ENCODE measurements at regions not wholly inside any gene's neighbourhood (a gene's known extent, or its start where the extent isn't known, plus 50 kb on each side); places are given as distances from the start of the nearest gene placed in this dataset.

DNA sequence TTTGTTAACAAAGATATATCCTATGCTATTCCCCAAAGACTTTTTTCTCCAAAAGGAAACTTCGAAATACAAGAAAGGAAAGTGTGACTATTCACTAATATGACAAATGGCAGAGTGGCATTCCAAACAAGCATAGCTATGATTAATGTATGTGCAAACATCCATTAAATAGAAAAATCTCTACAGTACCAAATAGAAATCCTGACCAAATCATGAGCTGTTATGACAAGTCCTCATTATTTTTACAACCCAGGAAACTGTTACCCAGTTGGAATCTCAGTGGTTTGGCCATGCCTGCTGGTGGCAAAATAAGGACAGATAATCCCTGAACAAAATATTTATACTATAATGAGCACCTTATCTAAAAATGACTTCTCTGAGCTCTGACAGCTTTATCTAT lies 202.1 kb downstream of the SEC23A start:
- DNase-seq: no peak

DNA sequence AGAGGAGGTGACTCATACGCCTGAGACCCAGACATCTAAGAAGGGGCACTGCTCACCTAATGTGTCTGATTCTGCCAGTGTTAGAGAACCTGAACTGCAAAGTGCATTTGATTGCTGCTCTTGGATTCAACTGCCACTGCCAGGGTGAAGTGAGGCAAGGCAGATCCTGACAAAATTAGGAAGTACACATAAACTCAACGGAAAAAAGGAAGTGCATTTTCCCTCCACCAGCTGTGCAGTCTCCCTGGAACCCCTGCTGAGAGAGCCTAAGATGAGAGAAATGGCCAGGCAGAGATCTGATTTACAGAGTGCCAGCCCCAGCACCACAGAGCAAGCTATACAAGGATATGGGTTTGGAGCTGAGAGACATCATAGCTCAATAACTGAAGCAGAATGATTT lies 215.3 kb downstream of the SEC23A start:
- no peak for DNase-seq

DNA sequence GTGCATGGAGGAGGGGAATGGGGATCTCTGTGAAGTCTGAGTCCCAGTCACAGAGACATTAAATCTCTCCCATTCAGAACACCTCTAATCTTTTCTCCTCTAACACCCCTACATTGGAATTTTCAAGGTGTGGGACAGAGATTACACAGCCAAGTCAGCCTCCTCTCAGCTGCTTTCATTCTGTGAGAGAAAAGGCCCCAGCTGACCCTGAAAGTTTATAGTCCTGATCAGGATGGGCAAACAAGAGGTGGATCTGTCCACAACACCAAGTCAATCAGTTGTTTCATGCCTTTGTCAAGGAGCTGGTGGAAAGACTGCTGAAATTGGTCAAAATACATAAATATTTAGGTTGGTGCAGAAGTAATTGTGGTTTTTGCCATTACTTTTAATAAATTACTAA lies 218.9 kb downstream of the SEC23A start:
- DNase-seq: no peak

DNA sequence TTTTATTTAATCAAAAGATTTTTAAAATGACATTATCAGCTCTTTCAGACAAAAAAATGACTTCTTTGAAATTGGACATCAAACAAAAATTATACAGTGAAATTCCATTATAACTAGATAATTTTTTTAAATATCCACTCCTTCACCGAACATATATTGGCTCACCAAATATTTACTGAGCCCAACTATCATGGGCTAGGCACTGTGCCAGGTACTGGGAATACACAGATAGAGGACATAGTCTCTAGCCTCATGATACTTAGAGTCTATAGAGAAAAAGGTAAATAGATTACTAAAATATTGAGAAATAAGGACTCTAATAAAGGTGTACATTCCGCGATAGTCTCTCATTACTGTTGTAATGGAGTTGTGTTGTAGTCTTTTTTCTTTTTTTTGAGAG lies 219.9 kb downstream of the SEC23A start:
- no peak for DNase-seq

DNA sequence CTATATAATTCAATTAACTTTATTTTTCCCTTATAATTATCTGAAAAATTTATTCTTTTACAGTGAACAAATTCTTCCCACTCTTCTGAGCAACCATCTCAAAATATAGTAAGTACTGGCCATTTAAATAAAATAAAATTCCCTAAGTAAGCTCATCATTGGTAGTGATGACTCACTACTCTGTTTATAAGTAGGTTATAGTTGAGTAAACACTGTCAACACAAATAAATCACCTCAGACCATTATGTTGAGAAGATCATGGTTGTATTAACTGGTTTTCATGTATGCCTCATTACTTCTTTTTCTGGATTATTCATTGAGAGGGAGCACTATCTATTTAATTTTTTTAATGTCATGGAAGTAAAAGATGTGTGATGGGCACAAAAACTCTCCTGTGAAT lies 220.5 kb downstream of the SEC23A start:
- DNase-seq: no peak

DNA sequence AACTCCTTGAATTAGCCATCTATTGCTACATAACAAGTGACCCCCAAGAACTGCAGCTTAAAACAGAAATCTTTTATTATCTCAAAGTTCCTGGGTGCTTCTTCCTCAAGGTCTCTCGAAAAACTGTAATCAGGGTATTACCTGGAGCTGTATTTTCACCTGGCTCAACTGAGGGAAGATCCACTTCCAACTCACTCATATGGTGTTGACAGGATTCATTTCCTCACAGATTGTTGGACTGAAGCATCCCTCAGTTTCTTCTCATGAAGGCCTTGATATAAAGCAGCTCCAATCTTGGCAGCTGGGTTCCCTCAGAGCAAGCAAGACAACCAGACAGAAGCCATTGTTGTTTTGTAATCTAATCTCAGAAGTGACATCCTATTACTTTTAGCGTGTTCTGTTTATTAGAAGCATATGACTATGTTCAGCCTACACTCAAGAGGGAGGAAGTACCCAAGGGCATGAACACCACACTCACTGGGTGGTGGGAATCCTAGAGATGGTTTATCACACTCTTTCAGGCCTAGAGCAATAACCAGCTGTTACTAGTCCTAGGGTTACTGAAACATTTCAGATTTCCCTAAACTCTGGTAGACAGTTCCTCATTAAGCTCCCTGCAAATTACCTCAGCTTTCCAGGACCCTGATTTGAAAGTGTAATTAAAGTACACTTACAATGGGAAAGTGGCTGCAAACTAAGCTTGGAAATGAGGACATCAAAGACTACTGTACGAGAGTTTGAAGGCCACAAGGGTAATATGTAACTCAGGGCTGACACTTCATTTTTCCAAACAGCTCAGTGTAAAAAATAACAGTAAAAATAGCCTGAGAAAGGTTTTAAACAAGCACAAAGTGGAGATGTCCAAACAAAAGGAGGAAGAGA lies 222.2 kb downstream of the SEC23A start:
- no peak for DNase-seq

DNA sequence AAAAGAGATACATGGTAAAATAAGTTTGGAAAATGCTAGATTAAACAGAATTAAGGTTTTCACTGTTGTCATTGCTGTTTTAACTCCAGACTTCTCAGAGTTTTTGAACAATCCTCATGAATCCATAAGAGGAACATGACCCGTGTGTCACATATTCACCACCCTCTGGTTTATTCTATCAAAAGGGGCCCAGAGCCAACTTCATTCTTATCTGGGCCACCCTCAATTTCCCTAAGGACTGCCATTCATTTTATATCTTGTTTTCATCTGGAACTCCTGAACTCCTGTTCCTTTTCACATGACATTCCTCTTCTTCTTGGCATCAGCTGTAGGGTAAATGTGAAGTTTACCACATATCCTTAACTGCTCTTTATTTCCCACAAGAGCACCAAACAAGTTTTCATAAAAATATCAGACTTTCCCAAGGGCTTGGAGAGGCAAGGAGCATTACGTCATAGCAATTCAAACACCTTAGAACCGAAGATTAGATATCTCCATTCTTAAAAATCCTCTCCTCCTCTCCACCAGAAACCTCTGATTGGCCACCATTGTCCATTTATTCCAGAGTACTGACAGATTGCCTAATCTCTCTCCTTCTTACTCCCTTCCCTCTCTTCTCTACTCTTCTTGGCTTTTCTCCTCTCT lies 225.2 kb downstream of the SEC23A start:
- no peak for DNase-seq

DNA sequence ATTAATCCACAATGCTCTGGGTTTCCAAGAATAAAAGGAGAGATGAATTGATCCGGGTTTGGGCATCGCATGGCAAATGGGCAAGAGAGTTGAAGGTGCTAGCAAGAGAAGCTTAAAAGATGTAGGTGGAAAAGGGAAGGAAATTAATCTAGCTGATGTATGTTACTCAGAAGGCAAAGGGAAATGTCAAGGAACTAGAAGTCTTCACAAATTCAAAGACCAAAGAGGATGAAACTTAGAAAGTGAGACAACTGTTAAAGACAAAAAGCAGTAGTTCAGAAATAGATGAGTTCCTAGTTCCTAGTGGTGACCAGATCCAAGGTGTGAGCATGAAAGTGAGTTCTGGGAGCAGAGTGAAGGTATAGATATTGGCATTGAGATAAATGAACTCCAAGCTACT lies 228.3 kb downstream of the SEC23A start:
- no peak for DNase-seq

DNA sequence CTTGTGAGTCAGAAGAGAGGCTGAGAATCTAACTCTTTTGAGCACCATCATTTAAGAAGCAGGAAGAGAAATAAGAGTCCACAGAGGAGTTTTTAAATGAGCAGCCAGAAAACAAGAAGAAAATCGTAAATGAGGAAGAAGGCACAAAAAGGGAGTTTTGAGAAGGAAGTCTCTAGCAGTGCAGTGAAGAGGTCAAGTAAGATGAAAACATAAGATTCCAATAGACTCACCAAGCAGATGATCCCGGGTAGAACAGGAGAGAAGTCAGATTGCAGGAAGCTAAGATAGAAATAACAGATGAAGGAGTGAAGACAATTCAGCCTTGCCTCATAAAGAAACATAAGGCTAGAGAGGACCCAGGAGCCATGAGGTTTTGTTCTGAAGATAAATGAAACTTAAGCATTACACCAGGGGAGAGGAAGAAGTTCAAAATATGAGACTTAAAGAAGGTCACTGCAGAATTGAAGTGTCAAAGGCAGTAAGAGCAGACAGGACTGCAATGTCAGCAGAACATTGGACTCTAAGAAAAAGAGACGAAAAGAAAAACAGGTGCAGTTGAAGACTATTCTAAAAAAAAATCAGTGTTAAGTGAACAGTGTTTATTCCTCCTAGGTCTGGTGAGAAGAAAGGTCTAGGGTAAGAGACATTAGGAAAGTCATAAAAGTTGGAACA lies 229.0 kb downstream of the SEC23A start:
- no peak for DNase-seq

DNA sequence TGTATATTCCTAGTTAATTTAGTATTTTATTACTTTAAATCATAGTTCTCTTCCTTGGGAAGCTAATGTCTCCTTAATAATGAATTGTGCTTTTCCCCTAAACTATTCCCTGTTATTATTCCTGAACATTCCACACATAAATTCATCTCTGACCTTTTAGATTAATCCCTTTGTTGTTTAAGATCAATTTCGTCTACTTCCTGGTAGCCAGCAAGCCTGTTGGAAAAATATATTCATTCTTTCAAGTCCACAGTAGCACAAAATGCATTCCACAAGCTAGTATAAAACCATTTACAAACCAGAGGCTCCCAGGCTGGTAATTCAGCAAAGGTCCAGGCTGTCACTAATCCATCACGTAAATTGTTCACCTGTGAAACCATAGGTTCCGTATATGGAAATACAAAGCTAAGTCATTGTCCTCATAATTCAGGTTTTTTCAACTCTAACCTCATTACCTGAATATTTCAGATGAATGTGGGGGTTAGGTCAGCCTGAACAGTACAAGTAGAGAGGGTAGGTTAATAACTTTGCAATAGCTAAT lies 232.7 kb downstream of the SEC23A start:
- no peak for DNase-seq

DNA sequence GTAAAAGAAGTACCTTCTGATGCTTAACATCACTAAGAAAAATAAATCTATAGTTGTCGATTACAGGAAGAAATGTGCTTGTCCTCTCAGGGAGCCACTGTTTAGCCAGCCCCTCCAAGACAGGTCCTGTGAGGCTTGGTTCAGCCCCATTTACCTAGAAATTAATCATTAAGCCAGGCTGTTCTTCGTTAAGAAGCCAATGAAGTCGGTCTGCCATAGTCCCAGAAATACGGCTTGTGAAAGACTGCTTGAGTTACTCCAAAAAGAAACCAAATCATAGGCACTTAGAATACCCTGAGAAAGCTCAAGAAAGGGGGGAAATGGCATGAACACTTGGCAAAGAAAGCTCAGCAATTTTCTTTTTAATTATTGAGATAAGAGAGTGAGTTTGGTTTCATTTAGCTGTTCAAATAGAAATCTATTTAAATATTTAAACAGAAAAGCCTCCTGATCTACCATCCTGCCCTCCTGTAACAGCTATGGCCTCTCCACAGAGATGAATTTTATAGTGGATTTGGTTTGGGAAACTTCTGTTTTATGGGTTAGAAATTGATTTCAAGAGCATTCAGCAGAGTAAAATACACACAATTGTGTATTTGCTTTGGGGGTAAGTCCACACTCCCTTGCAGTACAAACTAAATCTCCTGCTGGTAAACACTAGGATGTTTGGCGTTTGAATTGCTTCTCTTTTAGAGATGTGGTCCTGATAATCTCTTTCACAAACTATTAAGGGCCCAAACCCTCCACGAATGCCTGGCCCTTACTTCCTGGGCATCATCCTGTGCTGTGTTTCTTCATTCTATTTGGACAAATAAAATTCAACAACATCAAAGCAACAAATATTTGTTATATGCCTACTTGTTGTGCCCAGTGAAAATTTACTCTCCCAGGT lies 234.4 kb downstream of the SEC23A start:
- no peak for DNase-seq

DNA sequence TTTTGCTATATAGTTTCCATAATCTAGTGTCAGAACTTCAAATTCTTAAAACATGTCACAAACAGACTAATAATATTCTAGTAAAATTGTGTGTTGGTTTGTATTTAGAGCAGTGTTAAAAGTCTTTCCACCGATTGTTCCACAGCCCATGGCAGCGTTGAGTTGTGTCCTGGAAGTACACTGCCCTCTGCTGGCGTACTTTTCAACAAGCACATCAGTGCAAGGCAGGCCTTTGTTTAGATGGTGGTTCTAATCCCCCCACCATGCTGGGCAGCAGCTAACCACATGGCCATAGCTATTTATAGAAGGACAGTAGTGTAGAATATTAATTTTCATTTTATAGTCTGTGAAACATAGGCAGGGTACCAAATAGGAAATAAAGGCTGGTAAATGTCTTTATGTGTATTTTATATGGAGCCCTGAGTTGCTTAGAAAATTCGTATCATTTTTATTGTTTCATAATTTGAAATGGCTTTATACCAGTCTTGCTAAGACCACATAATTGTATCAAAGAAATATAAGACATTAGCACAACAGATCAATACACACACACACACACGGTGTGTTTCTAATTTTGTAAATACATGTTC lies 235.4 kb downstream of the SEC23A start:
- DNase-seq: peak; percentile 54

DNA sequence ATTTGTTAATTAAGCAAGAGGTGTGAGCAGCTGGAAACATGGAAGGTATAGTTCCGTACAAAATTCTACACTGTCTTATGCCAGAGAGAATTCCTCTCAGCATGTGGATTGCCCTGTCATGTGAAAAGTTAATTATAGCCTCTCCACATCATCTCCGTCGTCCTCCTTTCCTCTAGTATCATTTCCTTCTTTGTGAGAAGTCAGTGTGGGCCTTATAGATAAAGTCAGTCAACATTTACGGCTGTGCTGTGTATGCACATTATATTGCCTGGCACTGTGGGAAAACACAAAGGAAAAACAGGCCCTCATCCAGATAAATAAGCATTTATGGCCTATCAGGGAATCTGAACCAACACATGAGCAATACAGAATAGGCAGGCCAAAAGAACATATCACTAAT lies 236.6 kb downstream of the SEC23A start:
- no peak for DNase-seq

DNA sequence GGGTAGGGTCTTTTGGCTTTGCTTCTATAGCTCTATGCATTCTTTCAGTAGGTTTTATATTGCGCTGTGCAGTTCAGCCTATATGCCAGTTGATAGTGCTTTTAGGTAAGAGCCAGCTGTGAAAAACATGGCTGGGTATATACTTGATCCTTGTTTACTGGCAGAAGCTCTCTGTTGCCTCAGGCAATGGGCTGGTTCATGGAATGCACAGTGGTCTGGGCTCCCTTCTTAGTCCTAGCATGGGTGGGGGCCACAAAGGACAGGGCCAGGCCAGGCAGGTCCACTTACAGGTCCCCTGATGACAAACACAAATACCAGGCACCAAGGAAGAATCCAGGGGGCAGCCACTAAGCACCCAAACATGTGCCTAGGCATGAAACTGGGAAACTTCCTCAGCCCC lies 240.7 kb downstream of the SEC23A start:
- DNase-seq: no peak

DNA sequence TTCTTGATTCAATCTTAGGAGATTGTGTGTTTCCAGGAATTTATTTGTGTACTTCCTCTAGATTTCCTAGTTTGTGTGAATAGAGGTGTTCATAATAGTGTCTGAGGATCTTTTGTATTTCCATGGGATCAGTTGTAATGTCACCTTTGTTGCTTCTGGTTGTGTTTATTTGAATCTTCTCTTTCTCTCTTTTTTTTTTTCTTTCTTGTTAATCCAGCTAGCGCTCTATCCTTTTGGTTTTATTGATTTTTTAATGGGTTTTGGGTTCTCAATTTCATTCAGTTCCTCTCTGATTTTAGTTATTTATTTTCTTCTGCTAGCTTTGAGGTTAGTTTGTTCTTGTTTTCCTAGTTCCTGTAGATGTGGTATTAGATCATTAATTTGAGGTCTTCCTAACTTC lies 242.5 kb downstream of the SEC23A start:
- DNase-seq: no peak

DNA sequence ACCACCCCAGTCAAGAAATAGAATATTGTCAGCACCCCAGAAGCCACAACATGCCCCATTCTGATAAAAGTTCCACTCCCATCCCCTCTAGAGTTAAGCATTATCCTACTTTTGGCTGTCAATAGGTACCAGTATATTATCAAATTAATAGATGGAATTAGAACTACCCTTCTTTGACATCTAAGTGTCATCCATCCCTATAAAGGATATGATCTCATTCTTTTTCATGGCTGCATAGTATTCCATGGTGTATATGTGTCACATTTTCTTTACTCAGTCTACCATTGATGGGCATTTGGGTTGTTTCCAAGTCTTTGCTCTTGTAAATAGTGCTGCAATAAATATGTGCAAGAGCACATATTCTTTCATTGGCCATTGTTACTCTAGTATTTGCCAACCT lies 246.2 kb downstream of the SEC23A start:
- no peak for DNase-seq

DNA sequence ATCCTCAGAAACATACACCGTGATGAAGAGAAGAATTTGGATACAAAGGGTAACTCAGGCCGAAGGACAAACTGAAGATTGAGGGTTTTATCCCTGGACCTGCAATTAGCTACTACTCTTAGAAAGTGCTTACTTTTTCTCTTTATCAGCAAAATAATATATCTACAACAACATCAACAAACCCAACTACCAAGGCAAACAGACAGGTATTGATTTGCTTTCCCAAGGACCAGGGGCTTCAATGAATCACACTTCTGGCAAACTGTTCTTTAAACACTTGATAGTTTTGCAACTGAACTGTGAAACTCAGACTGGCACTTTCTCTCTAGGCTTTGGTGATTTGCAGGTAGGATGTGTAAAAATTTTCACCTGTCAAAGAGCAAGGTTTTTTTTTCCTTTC lies 247.5 kb downstream of the SEC23A start:
- no peak for DNase-seq

DNA sequence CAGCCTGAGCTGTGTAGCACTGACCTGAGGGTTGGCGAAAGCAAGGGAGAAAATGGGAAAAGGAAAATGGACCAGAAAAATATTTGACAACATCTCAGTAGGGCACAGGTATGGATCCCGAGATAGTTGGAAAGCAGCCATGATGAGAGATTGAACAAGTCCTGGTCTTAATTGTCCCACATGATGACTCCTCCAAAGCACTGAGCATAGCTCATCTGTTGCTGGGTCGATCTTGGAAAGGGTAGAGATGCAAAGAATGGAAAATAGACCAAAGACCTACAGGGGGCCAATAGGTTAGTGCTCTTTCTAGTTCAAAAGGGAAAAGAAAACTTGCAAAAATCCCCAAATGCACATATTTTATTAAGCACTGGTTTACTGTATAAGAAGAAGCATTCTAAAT lies 251.9 kb downstream of the SEC23A start:
- DNase-seq: no peak

DNA sequence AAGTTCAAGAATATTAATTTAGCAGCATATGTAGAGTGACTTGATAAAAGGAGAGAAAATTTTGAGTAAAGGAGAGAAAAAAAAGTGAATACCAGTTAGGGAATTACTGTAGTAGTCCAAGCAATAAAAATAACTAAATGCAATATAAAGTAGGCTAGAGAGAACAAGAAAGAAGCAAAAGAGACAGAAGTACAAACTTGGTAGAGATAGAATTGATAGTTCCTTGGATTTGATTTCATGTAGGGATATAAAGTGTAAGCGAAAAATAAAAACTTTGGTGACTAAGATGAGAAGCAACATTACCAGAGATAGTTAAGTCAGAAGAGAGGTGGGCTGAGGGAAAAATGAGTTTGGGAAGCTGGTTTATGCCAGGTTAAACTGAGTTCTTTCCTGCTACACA lies 252.4 kb downstream of the SEC23A start:
- no peak for DNase-seq

DNA sequence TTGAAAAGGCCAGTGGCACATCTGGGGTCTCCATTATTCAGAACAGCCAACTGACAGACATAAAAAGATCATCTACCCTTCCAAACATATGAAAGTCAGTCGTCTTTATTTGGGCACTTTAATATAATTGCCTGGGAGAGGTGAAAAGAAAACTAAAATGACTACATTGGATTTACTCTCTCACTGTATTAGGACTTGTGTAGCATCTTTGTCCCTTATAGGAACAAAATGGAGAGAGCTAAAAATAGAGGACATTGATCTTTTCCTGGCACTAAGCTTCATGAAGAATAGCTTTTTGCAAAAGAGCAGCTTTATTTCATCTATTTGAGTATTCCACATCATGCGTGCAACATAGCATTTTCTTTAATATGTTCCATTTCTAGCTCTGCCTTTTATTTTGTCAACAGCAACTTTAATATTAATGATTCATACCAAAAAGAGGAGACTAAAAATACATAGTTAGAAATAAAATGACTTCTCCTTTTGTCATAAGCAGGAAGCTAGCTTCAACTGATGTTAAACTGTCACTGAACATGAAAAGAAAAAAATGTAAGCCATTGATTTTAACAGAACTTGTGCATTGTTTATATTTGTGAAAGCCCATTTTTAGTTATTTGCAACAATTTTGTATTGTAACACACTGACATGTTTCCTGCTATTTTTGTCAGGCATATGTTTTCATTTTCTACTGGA lies 254.6 kb downstream of the SEC23A start:
- no peak for DNase-seq

DNA sequence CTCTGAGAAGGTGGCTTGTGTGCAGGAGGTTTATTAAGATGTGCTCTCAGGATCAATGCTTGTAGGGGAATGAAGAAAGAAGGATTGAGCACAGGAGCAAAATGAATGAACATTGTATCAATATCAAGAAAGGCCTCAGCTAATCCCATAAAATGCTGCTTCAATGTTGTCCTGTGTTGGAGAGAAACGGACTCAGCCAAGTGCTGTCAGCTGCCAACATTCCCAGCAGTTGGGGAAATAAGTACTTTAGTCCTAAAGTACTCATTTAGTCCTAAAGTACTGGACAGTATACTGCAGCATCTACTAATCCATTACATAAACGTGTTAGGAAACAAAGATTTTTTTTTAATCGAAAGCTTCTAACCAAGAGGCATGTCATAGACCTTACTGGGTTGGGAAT lies 255.9 kb downstream of the SEC23A start:
- no peak for DNase-seq
